ENCODE measurements at regions not wholly inside any gene's neighbourhood (a gene's known extent, or its start where the extent isn't known, plus 50 kb on each side); places are given as distances from the start of the nearest gene placed in this dataset.

GRCh38 chr6:98516866-98517265 is 317.5 kb upstream of the POU3F2 start:
- H2AK5ac ChIP-seq (ENCODE audit: low read depth, low read length), result no peak overlapping the region
- H3K14ac ChIP-seq (ENCODE audit: insufficient read length), result no peak overlapping the region
- ChIA-PET POLR2A (ENCODE audit: partially characterized antibody) (no interaction called here), CTCF (ENCODE audit: partially characterized antibody) (interaction anchor here (0.9 kb wide), 1 partner anchor 794 kb away, joined by 5 read pairs; no protein-coding TSS in a partner anchor)
- H2BK5ac ChIP-seq (ENCODE audit: low read depth, low read length), result no peak overlapping the region
- no peaks in the 10 kb centered on the region for H3K4me1 ChIP-seq (replicated peaks in 1 of 4; ENCODE audit: control insufficient read depth in 3 of 4, insufficient read depth in 4 of 4, low read length in 3 of 4)
- H4K20me1 ChIP-seq (replicated peaks in 1 of 2; ENCODE audit: control insufficient read depth in 1 of 2, insufficient read depth in 2 of 2, low read length in 2 of 2), result no peaks in the 10 kb centered on the region
- H3K23ac ChIP-seq (ENCODE audit: insufficient read length), result no peak overlapping the region
- H3K79me1 ChIP-seq (ENCODE audit: low read depth, low read length), result no peaks in the 10 kb centered on the region
- no peak overlapping the region for H2BK20ac ChIP-seq (ENCODE audit: low read length)
- H2AFZ ChIP-seq (ENCODE audit: low read length), result no peak overlapping the region
- FAIRE-seq (no peak), DNase-seq (ENCODE audit: low read depth in 1 of 2, low spot score in 2 of 2) (no peak)
- H4K5ac ChIP-seq (ENCODE audit: insufficient read length, low read depth, low read length), result no peak overlapping the region
- H2BK12ac ChIP-seq (ENCODE audit: low read depth, low read length), result no peak overlapping the region
- H3K27ac ChIP-seq (ENCODE audit: low read depth, low read length), result no peak overlapping the region
- H3K4me3 ChIP-seq (ENCODE audit: extremely low read depth in 1 of 4, insufficient read depth in 2 of 4, low read depth in 3 of 4, low read length in 4 of 4), result no peak overlapping the region
- no peak overlapping the region for H3K4ac ChIP-seq (replicated peaks; ENCODE audit: insufficient read length, low read depth, low read length)
- H3K36me3 ChIP-seq (ENCODE audit: control insufficient read depth in 2 of 4, insufficient read depth in 4 of 4, low read length in 3 of 4), result no peaks in the 10 kb centered on the region
- no peak overlapping the region for H3K9ac ChIP-seq (replicated peaks in 1 of 4; ENCODE audit: extremely low read depth in 1 of 4, low read depth in 3 of 4, low read length in 3 of 4)
- H3K18ac ChIP-seq (ENCODE audit: extremely low read depth, low read length), result no peak overlapping the region
- no peak overlapping the region for H4K8ac ChIP-seq (ENCODE audit: extremely low read depth, insufficient read depth, low read length)
- WGBS, 2 experiments (ENCODE audit: extremely low coverage in 1 of 2, insufficient coverage in 1 of 2, insufficient read length in 1 of 2, insufficient replicate concordance in 2 of 2, low coverage in 1 of 2, low lambda C conversion rate in 2 of 2, missing lambda C conversion rate in 1 of 2), result 73% methylated on average over 4 of the region's 4 CpGs; no CpG with 5 or more reads in 1 of the 2 experiments
- no peak overlapping the region for H4K91ac ChIP-seq (replicated peaks; ENCODE audit: insufficient read length, low read length)
- no peak overlapping the region for H2BK120ac ChIP-seq (replicated peaks; ENCODE audit: low read depth, low read length)
- H3K27me3 ChIP-seq (replicated peaks in 1 of 4; ENCODE audit: control insufficient read depth in 3 of 4, extremely low read depth in 1 of 4, insufficient read depth in 3 of 4, low read length in 3 of 4), result no peaks in the 10 kb centered on the region; a peak in 1 of 7 replicates
- H3K4me2 ChIP-seq (ENCODE audit: insufficient read depth in 1 of 2, low read depth in 2 of 2, low read length in 2 of 2), result no peak overlapping the region
- no peak overlapping the region for H2BK15ac ChIP-seq (ENCODE audit: low read length)
- no peaks in the 10 kb centered on the region for H3K9me3 ChIP-seq (ENCODE audit: insufficient read depth in 2 of 2, low read depth in 1 of 2, low read length in 1 of 2)
- no peaks in the 10 kb centered on the region for H3K79me2 ChIP-seq (ENCODE audit: control insufficient read depth in 1 of 2, insufficient read depth in 2 of 2, low read length in 2 of 2)
- H3K23me2 ChIP-seq (ENCODE audit: low read depth, low read length), result no peaks in the 10 kb centered on the region
- no peak for TF ChIP-seq BCL11A (IDR thresholded peaks at IDR 0.05; ENCODE audit: low read depth in 2 of 2, low read length in 2 of 2)
- TF ChIP-seq CHD2 (IDR thresholded peaks at IDR 0.05; ENCODE audit: low read length), result no peak
- no peak for TF ChIP-seq GABPA (IDR thresholded peaks at IDR 0.05; ENCODE audit: borderline replicate concordance, insufficient read depth, low read length)
- TF ChIP-seq SIRT6 (IDR thresholded peaks at IDR 0.05; ENCODE audit: low read length), result no peak
- TF ChIP-seq, protein P1, sequence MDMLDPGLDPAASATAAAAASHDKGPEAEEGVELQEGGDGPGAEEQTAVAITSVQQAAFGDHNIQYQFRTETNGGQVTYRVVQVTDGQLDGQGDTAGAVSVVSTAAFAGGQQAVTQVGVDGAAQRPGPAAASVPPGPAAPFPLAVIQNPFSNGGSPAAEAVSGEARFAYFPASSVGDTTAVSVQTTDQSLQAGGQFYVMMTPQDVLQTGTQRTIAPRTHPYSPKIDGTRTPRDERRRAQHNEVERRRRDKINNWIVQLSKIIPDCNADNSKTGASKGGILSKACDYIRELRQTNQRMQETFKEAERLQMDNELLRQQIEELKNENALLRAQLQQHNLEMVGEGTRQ (IDR thresholded peaks at IDR 0.05; ENCODE audit: low read length), result no peak
- TF ChIP-seq HDAC6 (IDR thresholded peaks at IDR 0.05; ENCODE audit: low read depth, low read length), result no peak
- H3K56ac ChIP-seq (replicated peaks; ENCODE audit: insufficient read length, low read depth, low read length), result no peak overlapping the region
